PC-9 (cell line): ENCODE measurements at regions not wholly inside any gene's neighbourhood (a gene's known extent, or its start where the extent isn't known, plus 50 kb on each side); places are given as distances from the start of the nearest gene placed in this dataset.

Experiments used
- CTCF ChIP-seq: fragments of 200-600 bp; sonication (generic); conservative IDR thresholded peaks from 2 replicates; pipeline ENCODE4 v1.6.1; 2017; ENCODE audit warnings: mixed run types, antibody characterized with exemption, mild to moderate bottlenecking, moderate library complexity
- EZH2 ChIP-seq: fragments of 200-600 bp; sonication (generic); IDR thresholded peaks from 2 replicates; pipeline ENCODE4 v1.8.0; 2017; ENCODE audit warnings: antibody characterized with exemption, low read depth

GRCh38 chrX:47743504-47743903 lies 84.5 kb upstream of the UXT start:
- TF ChIP-seq CTCF (no peak), EZH2 (no peak)
